PC-3 (cell line): ENCODE measurements at regions not wholly inside any gene's neighbourhood (a gene's known extent, or its start where the extent isn't known, plus 50 kb on each side); places are given as distances from the start of the nearest gene placed in this dataset.
A peak's percentile ranks its signal among the peaks of the same experiment; 100 is the strongest.

Experiments used
- ATAC-seq: fragments of 200-7000 bp; cut with Tn5 transposase; 2 replicates; pipeline ENCODE4 v1.9.1; 2020; ENCODE audit warnings: mild to moderate bottlenecking, moderate library complexity
- BruUV-seq: library from RNA; stranded (reverse); fragments of 400-500 nt; replicated peaks from 2 replicates; lab custom pipeline; 2021; lab: Mats Ljungman, UMichigan
- CTCF ChIA-PET: fragments of 300-600 bp; sonication (Branson Sonifier 250); formaldehyde crosslinking; loops from one replicate; lab custom pipeline; 2022; ENCODE audit warnings: antibody characterized with exemption; lab: Charles Lee
- POLR2A ChIA-PET: fragments of 300-600 bp; sonication (Branson Sonifier 250); formaldehyde crosslinking; loops from one replicate; lab custom pipeline; 2022; ENCODE audit warnings: antibody characterized with exemption; ENCODE audit not compliant: unreplicated experiment; lab: Charles Lee
- DNase-seq: peaks from one replicate; pipeline ENCODE4 v3.0.0-alpha.2; 2015
- H2AFZ ChIP-seq: fragments of 300-600 bp; sonication (generic); 2 replicates; pipeline ENCODE4 v1.6.0; 2016; ENCODE audit warnings: antibody characterized with exemption, low read length
- H3F3A ChIP-seq: fragments of 300-600 bp; sonication (generic); one replicate; pipeline ENCODE4 v1.6.0; 2017; ENCODE audit warnings: antibody characterized with exemption, low read length, control low read depth, mild to moderate bottlenecking; ENCODE audit not compliant: unreplicated experiment
- H3K27ac ChIP-seq: fragments of 300-600 bp; sonication (generic); 2 replicates; pipeline ENCODE4 v1.5.1; 2016; ENCODE audit warnings: mild to moderate bottlenecking, low read length
- H3K27me3 ChIP-seq: fragments of 300-600 bp; sonication (generic); 2 replicates; pipeline ENCODE4 v1.6.1; 2016; ENCODE audit warnings: low read length, mixed read lengths
- H3K36me3 ChIP-seq: fragments of 300-600 bp; sonication (generic); 2 replicates; pipeline ENCODE4 v1.6.1; 2016; ENCODE audit warnings: low read depth, mixed run types, low read length, mixed read lengths
- H3K4me1 ChIP-seq: fragments of 300-600 bp; sonication (generic); 2 replicates; pipeline ENCODE4 v1.5.1; 2016; ENCODE audit warnings: low read length; ENCODE audit not compliant: insufficient read depth
- H3K4me2 ChIP-seq: fragments of 300-600 bp; sonication (generic); 2 replicates; pipeline ENCODE4 v1.6.0; 2016; ENCODE audit warnings: low read length
- H3K4me3 ChIP-seq: fragments of 300-600 bp; sonication (generic); 2 replicates; pipeline ENCODE4 v1.5.1; 2016; ENCODE audit warnings: mild to moderate bottlenecking, low read length, mixed read lengths
- H3K79me2 ChIP-seq: fragments of 300-600 bp; sonication (generic); 2 replicates; pipeline ENCODE4 v1.6.1; 2017; ENCODE audit warnings: low read length, mixed read lengths
- H3K9ac ChIP-seq: fragments of 300-600 bp; sonication (generic); 2 replicates; pipeline ENCODE4 v1.6.0; 2016; ENCODE audit warnings: mild to moderate bottlenecking, low read length
- H3K9me2 ChIP-seq: fragments of 300-600 bp; sonication (generic); replicated peaks from 2 replicates; pipeline ENCODE4 v1.6.1; 2016; ENCODE audit warnings: mixed run types, low read length, mixed read lengths
- H3K9me3 ChIP-seq: fragments of 300-600 bp; sonication (generic); 2 replicates; pipeline ENCODE4 v1.6.1; 2016; ENCODE audit warnings: low read length, mixed read lengths
- H4K20me1 ChIP-seq: fragments of 300-600 bp; sonication (generic); 2 replicates; pipeline ENCODE4 v1.6.1; 2016; ENCODE audit warnings: low read length, mixed read lengths
- EZH2 ChIP-seq: fragments of 300-600 bp; sonication (generic); IDR thresholded peaks from one replicate; pipeline ENCODE4 v1.6.1; 2017; ENCODE audit warnings: antibody characterized with exemption, mild to moderate bottlenecking, low read length; ENCODE audit not compliant: unreplicated experiment
- EZH2phosphoT487 ChIP-seq: fragments of 300-600 bp; sonication (generic); IDR thresholded peaks from 2 replicates; pipeline ENCODE4 v1.6.1; 2018; ENCODE audit warnings: mild to moderate bottlenecking, antibody characterized with exemption, low read length, borderline replicate concordance
- intact Hi-C: fragments of 100-400 bp; cut with micrococcal nuclease; formaldehyde crosslinking; loops from 2 replicates; pipeline ENCODE4 v1.9.0; 2023
- TF ChIP-seq, protein P1 (sequence below): fragments of 300-600 bp; sonication (generic); conservative IDR thresholded peaks from 2 replicates; pipeline ENCODE4 v1.5.1; 2017; ENCODE audit warnings: antibody characterized with exemption, low read depth, mild to moderate bottlenecking, low read length

DNA sequence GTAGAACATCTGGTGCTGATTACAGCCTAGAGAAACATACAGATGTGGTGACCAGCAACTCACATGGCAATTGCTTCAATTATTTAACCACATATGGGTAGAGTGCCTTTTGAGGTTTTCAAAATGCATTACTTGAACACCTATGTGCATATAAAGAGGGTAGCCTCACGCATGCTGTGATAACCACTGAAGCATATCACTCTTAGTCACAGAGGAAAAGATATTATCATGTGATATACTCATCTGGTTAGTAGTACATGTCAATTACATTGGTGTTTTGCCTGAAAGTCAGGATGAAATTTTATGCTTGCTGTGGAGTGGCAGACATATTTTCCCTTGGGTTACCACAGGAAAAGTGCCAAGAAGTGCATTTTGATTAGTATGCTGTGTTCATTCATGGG is 459.3 kb upstream of the AGTR1 start:
- no peak overlapping the region for H3K4me3 ChIP-seq
- intact Hi-C loops: no loop called here
- ChIA-PET CTCF (no interaction called here), POLR2A (no interaction called here)
- no TSS peak for BruUV-seq
- no peak overlapping the region for H3K4me2 ChIP-seq
- no peaks in the 10 kb centered on the region for H3K4me1 ChIP-seq
- H3K27me3 ChIP-seq: no peaks in the 10 kb centered on the region
- H3K9me3 ChIP-seq: no peaks in the 10 kb centered on the region
- TF ChIP-seq EZH2 (no peak), EZH2phosphoT487 (no peak)
- TF ChIP-seq, protein P1, sequence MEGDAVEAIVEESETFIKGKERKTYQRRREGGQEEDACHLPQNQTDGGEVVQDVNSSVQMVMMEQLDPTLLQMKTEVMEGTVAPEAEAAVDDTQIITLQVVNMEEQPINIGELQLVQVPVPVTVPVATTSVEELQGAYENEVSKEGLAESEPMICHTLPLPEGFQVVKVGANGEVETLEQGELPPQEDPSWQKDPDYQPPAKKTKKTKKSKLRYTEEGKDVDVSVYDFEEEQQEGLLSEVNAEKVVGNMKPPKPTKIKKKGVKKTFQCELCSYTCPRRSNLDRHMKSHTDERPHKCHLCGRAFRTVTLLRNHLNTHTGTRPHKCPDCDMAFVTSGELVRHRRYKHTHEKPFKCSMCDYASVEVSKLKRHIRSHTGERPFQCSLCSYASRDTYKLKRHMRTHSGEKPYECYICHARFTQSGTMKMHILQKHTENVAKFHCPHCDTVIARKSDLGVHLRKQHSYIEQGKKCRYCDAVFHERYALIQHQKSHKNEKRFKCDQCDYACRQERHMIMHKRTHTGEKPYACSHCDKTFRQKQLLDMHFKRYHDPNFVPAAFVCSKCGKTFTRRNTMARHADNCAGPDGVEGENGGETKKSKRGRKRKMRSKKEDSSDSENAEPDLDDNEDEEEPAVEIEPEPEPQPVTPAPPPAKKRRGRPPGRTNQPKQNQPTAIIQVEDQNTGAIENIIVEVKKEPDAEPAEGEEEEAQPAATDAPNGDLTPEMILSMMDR: no peak
- H4K20me1 ChIP-seq: no peaks in the 10 kb centered on the region
- no peak overlapping the region for H2AFZ ChIP-seq
- H3K27ac ChIP-seq: no peak overlapping the region
- ATAC-seq (no peak), DNase-seq (no peak)
- no peak overlapping the region for H3K9ac ChIP-seq
- H3K9me2 ChIP-seq: no peaks in the 10 kb centered on the region
- no peaks in the 10 kb centered on the region for H3K36me3 ChIP-seq
- no peaks in the 10 kb centered on the region for H3F3A ChIP-seq
- H3K79me2 ChIP-seq: no peaks in the 10 kb centered on the region

DNA sequence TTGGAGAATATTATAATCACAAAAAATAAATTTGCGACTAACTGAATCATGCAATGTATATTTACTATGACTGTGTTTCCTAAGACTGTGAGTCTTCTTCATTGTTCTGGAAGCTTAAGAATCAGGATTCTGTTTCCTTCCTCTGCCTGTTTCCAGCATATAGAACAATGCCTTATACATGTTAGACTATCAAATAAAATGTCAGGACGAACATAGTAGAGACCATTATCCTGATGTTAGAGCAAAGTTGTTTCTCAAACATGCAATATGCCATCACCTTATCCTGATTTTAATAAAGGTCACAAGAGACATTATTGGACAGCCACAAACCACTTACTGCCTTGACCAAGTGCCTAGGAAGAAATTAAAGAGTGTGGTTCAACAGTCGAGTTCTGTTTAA is 457.4 kb upstream of the AGTR1 start:
- intact Hi-C loops: no loop called here
- TF ChIP-seq, protein P1: no peak
- no peak for TF ChIP-seq EZH2
- TF ChIP-seq EZH2phosphoT487: no peak
- ChIA-PET POLR2A (no interaction called here), CTCF (no interaction called here)
- Histone ChIP-seq H3K4me2 (no peak overlapping the region), H3K27ac (no peak overlapping the region), H3K9me2 (no peaks in the 10 kb centered on the region), H3K27me3 (no peaks in the 10 kb centered on the region), H3K4me3 (no peak overlapping the region), H3K9ac (no peak overlapping the region), H3K9me3 (no peaks in the 10 kb centered on the region), H3K4me1 (no peaks in the 10 kb centered on the region), H3K36me3 (no peaks in the 10 kb centered on the region), H3F3A (no peaks in the 10 kb centered on the region), H3K79me2 (no peaks in the 10 kb centered on the region), H2AFZ (no peak overlapping the region), H4K20me1 (no peaks in the 10 kb centered on the region)
- peak; percentile 3 for DNase-seq
- ATAC-seq: peak; percentile 38; the same call in 1 of the 2 replicates
- BruUV-seq: no TSS peak

DNA sequence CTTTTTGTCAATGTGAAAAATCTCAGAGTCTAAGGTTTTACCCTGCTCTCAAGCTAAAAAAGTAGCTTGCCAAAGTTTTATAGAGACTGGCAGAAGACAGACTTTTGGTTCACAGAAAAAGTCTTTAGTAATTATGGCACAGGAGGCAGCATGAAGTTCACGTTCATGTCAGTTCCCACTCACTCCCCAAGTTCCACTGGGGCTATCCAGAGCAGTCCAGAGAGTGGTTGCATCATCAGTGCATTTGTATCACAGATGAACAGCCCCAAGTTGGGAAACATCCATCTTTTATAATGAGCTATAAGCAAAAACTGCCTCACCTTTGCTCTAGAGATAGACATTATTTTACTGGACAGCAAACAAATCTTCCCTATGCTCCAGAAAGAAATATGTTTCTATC is 454.1 kb upstream of the AGTR1 start:
- TF ChIP-seq EZH2 (no peak), EZH2phosphoT487 (no peak)
- H3K4me3 ChIP-seq: no peak overlapping the region
- no peaks in the 10 kb centered on the region for H3K9me2 ChIP-seq
- H3K27ac ChIP-seq: no peak overlapping the region
- no peak overlapping the region for H3K4me2 ChIP-seq
- intact Hi-C loops: no loop called here
- H3K9ac ChIP-seq: no peak overlapping the region
- ChIA-PET CTCF (no interaction called here), POLR2A (no interaction called here)
- BruUV-seq: no TSS peak
- no peaks in the 10 kb centered on the region for H4K20me1 ChIP-seq
- H3K36me3 ChIP-seq: no peaks in the 10 kb centered on the region
- no peaks in the 10 kb centered on the region for H3K27me3 ChIP-seq
- no peak overlapping the region for H2AFZ ChIP-seq
- no peaks in the 10 kb centered on the region for H3K4me1 ChIP-seq
- no peak for ATAC-seq
- H3K79me2 ChIP-seq: no peaks in the 10 kb centered on the region
- H3K9me3 ChIP-seq: no peaks in the 10 kb centered on the region
- H3F3A ChIP-seq: no peaks in the 10 kb centered on the region
- DNase-seq: no peak
